ENCODE measurements at regions not wholly inside any gene's neighbourhood (a gene's known extent, or its start where the extent isn't known, plus 50 kb on each side); places are given as distances from the start of the nearest gene placed in this dataset.

DNA sequence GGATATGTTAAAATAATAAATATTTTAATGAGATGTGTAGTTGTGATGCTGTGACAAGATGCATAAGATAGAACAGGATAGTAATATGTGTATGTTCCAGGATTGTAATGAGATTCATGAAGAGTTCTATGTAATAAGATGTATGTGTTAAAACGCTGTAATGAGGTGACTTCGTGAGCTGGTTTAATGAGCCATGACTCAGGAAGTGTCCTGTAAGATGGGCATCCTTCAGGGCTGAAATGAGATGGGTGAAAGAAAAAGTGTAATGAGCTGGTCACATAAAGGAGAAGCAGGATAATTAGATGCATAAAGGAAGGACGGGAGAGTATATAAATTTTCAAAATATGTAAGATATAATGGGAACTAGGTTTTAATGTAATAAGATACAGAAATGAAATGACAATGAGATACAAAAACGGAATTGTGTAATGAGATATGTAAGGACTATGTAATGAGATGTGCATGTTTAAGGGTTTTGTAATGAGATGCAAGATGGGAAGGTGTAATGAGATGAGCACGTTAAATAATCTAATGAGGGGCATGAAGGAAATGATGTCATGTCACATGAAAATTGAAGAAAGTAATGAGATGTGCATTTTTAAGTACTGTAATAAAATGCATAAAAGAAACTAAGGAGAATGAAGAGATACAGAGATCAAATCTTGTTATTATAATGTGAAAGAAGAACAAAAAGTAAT lies 524.8 kb upstream of the STXBP6 start:
- TF ChIP-seq CTCF (IDR thresholded peaks at IDR 0.05; ENCODE audit: insufficient read depth, low read length, poor library complexity, severe bottlenecking) (no peak), EZH2phosphoT487 (conservative IDR thresholded peaks at IDR 0.05; ENCODE audit: low read length) (no peak)
